GM19468 (cell line): ENCODE measurements at regions not wholly inside any gene's neighbourhood (a gene's known extent, or its start where the extent isn't known, plus 50 kb on each side); places are given as distances from the start of the nearest gene placed in this dataset.
A peak's percentile ranks its signal among the peaks of the same experiment; 100 is the strongest.
"Not testable (repeated sequence)": the region's sequence is repeated elsewhere in the genome, so short reads cannot be mapped to it uniquely, and the experiment has no call there.

Experiments
- ATAC-seq: cut with Tn5 transposase; IDR thresholded peaks from one replicate; pipeline ENCODE4 v1.9.1; 2021; ENCODE audit warnings: mild to moderate bottlenecking, moderate library complexity, moderate number of reproducible peaks; ENCODE audit not compliant: unreplicated experiment; ENCODE audit errors: extremely low read depth

GRCh38 chr14:53621921-53622320, 334.7 kb downstream of the BMP4 start:
- ATAC-seq: no peak

DNA sequence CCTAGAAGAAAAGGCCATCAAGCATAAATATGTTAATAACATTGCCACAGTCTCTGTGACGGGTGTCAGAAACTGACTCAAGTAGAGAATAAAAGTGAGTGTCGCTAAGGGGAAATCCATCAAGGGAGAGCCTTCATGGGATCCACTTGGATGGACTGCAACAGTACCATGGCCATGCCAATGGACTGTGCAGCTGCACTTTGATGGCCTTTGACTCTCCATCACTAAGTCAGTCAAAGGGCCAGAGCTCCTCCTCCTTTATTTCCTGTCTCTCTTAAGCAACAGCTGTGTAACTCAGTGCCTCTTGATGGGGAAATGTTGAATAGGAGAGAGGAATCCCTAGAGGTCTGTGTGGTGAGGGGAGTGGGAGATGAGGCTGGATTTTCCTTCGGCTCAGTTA, 335.2 kb downstream of the BMP4 start:
- no peak for ATAC-seq

- ATAC-seq: no peak
Measured at GRCh38 chr14:53620890-53621289, 335.7 kb downstream of the BMP4 start.

GRCh38 chr14:53620317-53620716, 336.3 kb downstream of the BMP4 start:
- ATAC-seq: no peak

- no peak for ATAC-seq
Measured at GRCh38 chr14:53619691-53620231, 336.9 kb downstream of the BMP4 start.

GRCh38 chr14:53616536-53616935, 340.1 kb downstream of the BMP4 start:
- ATAC-seq: not testable (repeated sequence)

- no peak for ATAC-seq
Measured at GRCh38 chr14:53615252-53615651, 341.4 kb downstream of the BMP4 start.

DNA sequence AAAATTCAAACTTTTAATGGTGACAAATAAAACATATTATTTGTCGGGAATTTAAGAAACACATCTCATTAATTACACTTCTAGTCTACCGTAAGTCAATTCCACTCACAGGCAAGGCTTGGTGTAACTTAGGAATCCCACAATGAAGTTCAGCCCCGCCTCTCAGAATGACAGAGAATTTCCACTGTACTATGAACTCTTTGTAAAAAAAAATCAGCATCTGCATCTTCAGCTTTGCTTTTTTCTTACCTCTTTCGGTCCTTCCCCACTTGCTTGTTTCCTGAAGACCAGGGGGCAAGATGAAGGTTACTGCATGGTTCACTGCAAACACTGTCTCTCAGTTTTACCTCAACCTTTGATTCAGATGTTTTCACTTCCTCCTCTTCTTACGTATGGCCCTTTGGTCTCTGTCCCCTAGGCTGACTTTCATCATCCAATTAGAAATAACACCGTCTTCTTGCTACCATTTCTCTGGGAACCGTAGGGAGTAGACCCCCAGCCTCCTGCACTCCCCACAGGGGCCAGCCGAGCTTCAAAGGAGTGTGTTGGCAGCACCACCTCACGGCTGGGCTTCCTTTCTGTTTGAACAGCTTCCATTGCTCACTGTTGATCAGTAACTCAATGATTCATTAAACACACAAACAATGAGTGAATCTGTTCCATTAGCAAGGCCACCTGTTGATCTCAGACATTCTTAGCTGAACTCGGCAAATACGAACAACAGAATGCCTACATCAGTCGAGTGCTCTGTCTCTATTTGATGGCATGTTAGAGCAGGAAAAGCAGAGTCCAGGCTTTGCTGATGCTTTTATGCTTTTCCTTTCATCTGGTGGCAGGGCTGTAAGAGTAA, 343.0 kb downstream of the BMP4 start:
- peak; percentile 90 for ATAC-seq

DNA sequence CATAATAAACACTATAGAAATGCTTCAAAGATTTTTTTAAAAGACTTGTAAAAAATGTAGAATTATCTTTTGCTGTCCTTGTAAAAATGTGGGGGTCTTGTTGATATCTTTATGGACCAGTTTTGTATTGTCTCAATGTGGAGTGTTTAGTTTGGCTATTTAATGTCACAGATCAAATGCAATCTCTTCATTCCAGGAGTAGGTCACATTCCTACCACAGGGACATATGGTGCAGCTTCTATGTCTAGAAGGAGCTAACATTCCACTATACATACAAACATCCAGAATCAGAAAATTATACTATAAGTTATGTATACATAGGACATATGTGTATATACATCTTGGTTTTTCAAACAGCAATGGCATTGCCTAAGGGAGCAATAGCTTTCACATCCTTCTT, 345.7 kb downstream of the BMP4 start:
- ATAC-seq: no peak

DNA sequence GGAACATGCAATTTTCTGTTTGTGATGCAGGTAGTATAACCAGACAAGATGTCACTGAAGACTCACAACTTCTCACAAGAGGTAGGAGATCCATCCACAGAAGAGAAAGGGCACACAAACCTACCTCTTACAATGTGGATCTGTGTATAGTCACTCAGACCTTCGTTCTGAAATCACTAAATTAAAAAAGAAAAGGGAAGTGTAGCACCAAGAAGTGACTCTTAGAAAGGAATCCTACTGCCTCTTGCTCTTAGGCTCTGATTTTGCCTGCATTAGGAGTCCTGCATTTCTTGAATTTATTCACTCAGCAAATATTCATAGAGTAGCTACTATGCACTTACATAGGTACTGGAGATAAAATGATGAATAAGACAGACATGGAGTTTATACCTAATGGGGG, 347.6 kb downstream of the BMP4 start:
- ATAC-seq: no peak

GRCh38 chr14:53608369-53608768, 348.3 kb downstream of the BMP4 start:
- ATAC-seq: no peak

DNA sequence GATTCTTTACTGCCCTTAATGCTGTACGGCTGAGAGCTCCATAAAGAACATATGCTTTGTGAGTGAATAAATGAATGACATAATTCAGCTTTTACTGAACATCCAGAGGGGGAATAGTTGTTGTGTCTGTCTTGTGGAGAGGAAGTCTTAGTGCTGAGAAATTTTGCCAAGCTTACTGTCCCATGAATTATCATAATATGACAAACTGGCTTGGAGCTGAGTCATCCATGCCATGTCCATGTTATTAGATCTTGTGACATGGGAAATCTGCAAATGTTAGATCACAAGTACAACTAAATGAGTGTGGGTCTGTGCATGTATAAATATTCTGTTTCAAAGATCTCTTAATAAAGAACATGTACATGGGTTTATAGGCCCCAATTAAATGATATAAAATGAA, 350.4 kb downstream of the BMP4 start:
- ATAC-seq: no peak

DNA sequence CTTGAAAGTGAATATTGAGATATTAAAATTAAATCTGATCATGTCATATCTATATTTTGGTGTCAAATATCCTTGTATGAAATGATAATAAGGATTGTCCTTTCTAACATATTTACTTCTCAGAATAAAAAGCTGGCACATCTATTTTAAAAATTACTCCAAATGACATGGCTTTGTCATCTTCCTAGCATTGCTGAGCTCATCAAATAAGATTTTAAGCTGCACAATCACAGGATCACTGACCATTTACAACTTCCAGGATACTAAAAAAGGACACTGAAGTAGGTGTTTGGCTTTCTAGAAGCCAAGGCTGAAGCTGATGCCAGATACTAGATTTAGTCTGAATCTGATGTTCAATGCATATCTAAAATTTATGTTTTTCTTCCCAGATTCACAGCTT, 351.1 kb downstream of the BMP4 start:
- ATAC-seq: no peak

DNA sequence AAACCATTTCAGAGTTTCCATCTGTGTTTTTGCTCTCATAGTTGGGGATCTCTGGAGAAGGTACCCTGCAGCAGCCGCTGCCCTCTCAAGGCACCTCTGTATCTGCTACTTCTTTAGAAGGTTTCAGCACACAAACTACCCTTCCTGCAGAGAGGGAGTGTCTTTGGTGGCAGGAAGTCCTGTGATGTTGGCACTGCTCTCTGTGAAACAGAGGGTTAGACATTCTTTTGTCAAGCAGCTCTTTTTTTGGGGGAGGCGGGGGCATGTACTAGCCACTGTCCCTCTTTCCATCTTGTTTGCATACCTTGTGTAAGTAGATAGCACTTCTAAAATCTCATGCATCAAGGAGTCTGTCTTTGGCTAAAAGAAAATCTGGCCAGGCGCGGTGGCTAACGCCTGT, 352.6 kb downstream of the BMP4 start:
- ATAC-seq: no peak

DNA sequence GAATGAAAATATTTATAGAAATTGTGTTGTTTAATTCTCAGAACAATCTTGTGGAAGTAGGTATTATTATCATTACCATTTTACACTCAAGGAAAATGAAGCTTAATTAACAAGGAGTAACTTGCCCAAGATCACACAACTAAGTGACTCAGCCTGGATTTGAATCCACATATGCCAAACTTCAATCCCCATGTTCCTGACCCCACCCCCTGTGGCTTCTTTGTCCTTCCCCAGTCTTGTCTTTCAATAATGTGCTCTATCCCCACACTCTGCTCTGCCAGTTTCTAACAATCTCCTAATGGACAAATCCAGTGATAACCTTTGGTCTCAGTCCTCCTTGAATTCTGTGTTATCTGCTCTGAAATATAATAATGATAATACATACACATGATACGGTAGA, 355.2 kb downstream of the BMP4 start:
- no peak for ATAC-seq

DNA sequence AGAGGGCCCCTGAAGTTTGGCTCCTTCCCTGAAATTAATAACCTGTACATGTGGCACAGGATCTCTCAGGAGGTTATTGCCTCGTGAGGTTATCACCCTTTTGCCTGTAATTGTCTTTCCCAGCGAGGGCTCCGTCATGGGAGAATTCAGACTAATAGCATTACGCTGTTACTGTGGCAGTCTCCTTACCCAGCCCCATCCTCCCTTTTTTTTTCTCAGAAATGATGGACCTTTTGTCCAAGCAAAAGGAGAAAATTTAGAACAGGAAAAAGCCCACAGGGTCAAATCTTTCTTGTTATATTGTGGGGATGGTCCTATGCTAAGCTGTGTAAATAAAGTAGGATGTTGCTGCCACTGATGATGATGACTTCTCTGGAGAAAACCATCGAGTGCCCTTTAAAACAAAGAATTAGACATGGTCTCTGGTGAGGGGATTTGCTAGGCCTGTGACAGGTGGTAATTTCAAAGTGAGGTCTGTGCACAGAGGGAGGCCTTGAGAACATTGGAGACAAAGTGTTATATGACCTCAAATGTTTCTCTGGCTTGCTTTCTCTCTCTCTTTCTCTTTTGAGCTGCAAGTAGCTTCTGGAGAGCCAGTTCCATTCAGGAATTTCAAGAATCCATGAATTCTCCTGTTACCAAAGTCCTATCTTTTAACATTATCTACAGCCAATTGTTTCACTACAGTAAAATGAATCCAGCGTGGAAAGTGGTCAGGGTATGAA, 357.2 kb downstream of the BMP4 start:
- no peak for ATAC-seq

- no peak for ATAC-seq
Measured at GRCh38 chr14:53596853-53597525, 359.6 kb downstream of the BMP4 start.

DNA sequence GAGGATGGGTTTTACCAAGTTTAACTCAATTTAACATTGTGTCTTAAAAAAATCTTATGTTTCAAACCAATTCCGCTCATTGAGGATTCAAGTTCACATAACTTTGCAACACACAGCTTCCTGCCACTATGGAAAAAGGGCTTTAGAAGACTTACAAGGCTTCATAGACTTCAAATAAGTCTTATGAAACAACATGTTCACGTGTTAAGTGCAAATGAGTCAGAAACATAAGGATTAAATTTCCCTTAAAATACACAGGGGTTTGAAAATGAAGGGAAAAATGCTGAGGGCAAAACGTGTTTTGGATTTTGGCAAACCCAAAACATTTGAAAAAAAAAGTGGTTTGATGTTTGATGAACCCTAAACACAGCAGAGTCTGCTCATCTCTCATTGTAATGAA, 364.8 kb downstream of the BMP4 start:
- no peak for ATAC-seq

DNA sequence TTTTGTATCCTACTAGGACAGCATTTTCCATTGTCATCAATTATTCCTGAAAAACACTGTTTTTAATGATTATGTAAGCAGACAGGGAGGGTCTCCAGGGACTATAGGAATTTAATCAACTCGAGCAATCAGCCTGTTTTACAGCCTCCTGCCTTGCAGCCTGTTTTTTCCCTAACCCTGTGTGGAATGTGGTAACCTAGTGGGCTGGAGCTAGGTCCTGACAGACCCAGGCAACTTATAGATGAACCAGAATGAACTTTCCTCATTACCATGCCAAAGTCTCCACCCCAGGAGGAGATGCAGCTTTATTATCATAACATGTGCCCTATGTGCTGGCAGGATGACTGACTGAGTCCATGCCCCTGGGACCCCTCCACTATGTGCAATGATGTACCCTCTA, 375.1 kb downstream of the BMP4 start:
- no peak for ATAC-seq

DNA sequence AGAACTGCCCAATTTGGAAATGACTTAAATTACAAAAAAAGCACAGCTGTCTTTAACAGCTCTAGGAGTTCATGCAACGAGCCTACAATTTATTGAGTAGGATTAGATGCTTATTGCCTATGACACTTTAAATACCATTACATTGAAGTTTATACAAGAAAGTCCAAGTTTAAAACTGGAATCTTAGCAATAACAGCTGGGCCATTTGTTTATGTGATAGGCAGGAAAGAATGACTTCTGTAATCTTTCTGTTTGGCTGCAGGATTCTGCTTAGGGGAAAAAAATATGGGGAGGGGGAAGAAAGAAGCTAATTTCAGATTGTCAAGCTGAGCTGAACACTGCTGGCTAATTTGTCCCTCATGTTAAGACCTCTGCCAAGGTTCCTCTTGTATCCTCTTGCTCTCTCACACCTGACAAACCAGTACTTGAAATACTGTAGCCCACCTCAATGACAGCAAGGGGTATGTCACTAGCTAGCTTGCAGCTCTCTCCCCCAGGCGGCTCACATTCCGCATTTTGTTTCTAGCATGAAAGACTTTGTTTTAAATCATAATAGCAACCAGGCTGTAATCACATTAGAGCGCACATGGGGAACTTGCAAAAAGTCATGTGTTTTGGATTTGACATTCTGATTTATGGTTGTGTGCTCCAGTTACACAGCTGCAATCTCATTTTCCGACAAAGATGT, 384.8 kb downstream of the BMP4 start:
- no peak for ATAC-seq
